GM21529 (cell line): ENCODE measurements at regions not wholly inside any gene's neighbourhood (a gene's known extent, or its start where the extent isn't known, plus 50 kb on each side); places are given as distances from the start of the nearest gene placed in this dataset.

Experiments used
- ATAC-seq: cut with Tn5 transposase; IDR thresholded peaks from one replicate; pipeline ENCODE4 v1.9.1; 2021; ENCODE audit not compliant: unreplicated experiment

DNA sequence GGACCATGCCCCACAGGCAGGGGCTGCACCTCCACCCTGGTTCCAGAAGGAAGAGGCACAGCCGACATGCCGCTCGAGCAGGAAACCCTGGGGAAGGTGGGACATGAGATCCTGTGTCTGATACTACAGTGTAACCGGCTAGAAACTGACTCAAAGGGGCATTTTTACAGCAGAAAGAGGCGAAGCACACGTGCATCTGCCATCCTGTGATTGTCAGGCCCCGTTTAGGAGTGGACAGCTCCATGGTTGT lies 62.7 kb downstream of the SIK1 start:
- no peak for ATAC-seq

DNA sequence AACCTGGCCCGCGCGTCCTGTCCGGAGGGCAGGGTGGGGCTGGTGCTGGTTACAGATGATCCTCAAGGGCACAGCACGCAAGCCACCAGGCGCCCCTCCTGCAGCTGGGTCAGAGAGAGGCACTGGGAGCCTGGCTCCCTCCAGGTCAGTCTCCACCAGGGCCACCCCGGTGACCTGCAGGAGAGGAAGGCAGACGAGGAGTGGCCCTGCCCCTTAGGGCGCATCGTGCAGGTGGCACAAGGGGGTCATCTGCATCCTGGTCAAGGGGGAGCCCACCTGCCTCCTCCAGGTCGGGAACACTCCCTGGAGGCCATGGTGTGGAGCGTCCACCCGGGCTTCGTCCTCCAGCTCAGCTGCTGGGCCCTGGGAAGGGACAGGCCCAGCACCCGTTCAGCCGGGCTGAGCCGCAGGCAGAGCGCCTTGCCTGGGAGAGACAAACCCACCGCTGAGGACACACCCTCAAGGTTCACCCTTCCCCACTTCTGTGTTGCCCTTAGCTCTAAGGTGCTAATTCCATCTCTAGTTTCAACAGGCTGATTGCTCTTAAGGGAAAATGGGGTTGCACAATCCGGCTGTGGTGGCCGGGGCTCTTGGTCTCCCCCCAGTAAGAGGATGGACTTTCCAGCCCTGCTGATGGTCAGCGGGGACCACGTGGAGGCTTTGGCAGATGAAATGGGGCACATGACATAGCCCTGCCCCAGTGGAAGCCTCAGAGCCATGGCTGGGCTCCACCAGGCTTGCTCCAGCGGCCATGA lies 63.2 kb downstream of the SIK1 start:
- no peak for ATAC-seq

DNA sequence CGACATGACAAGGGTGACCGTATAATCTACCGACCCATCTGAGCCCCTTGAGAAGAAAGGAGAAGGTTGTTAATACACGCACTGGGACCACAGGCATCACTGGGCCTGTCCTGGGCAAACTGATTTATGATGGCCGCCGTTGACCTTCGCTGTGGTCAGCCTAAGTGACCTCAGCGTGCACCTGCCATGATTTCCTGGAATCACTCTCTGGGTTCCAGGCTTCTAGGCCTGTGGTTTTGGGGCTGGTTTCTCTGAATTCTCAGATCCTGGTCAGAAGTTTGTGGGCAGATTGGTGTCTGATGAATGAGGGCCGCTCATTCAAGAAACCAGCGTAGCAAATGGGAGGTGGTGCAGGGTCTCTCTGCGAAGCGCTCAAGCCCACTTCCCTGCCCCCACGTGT lies 64.0 kb downstream of the SIK1 start:
- no peak for ATAC-seq

DNA sequence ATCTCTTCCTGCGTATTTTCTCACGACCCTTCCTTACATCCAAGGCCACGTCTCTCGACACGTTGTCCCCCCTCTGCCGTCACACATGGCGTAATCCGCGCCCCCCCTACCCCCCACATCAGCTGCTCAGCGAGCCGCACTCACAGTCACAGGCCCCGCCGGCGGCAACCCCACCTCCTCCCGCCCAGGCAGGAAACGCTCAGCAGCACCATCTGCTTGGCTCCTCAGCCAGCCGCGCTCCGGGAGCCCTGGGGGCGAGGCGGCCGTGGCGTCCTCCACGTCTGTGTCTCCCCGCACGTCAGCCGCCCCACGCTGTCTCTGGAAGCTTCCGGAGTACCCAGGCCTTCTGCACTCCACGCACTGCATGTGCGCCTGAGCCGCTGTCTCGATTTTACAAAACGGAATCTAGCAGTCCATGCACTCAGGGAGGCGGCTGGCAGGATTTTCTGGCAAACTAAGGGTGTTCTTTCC lies 64.6 kb downstream of the SIK1 start:
- ATAC-seq: peak; percentile 48

DNA sequence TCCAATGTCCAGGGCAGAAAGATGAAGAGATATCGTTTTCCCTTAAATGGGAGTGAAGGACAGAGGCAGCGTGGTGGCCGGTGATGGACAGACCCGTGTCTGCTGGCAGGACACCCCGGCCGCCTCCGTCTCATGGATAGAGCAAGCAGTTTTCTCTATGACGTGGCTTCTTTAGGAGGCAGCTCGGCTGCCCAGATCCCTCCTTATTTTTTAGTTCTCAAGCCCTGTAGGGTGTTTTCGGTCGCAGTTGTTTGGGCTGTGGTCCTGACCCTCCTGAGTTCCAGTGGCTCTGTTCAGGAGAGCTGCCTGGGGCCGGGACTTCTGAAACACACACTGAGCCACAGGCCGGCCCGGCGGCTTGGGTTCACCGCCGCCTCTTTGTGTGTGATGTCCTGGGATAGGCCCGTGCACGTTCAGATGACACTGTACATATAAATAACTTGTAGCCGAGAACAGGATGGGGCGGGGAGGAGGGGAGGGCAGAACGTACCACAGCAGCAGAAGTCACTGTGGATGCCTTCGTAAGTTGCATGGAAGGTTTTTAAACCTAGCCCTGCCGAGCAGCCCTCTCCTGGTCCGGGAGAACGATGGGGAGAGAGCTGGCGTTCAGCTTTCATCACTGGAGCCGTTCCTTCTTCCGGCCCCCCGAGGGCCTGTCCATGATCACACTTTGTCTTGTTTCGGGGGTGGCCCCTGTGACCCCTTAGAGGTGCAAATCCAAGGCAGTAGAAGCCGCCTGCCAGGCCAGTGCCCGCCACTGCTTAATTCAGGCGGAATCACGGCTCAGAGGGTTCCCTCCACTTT lies 65.2 kb downstream of the SIK1 start:
- ATAC-seq: peak; percentile 57

DNA sequence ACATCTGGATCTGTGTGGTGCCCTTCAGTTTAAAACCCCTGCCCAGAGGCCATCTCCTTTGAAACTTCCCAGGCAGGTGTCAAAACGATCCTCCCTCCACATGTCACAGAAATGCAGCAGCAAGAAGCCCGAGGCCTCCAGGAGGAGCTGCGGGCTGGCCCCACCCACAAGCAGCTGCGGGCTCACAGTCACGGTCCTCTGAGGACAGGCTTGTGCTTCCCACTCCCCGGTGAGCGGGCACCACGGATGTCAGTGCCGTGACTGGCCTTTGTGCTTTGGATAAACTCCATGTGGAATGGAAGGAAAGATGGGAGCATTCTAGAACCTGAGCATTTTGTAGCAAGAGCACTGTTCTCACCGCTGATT lies 65.8 kb downstream of the SIK1 start:
- ATAC-seq: no peak

DNA sequence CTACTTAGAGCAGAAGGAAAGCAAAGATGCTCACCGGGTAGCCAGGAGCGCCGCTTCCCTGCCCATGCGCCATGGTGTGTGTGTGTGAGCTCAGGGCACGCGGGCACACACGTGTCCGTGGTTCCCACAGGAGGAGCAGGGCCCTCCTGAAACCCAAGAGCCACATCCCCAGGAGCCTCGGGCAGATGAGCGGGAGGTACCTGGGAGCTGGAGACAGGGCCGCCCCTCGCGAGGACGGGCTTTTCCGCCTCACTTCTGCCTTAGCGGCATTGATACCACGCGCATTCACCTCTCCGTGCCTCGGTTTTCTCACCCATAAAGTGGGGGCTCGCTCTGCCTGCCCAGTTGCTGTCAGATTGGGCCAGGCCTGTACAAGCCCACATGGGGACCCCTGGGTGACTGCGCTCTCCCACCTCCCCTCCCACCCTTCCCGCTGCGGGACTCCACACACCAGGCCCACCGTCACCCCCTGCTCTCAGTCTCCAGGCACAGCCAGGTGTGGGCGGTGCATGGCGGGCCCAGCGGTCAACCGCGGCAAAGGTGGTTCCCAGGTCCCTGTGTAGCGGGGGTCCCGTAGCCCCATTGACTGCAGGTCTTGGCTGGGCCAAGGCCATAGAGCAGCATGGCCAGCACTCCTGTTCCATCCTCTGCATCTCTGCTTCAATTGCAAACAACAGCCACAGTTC lies 66.3 kb downstream of the SIK1 start:
- no peak for ATAC-seq

DNA sequence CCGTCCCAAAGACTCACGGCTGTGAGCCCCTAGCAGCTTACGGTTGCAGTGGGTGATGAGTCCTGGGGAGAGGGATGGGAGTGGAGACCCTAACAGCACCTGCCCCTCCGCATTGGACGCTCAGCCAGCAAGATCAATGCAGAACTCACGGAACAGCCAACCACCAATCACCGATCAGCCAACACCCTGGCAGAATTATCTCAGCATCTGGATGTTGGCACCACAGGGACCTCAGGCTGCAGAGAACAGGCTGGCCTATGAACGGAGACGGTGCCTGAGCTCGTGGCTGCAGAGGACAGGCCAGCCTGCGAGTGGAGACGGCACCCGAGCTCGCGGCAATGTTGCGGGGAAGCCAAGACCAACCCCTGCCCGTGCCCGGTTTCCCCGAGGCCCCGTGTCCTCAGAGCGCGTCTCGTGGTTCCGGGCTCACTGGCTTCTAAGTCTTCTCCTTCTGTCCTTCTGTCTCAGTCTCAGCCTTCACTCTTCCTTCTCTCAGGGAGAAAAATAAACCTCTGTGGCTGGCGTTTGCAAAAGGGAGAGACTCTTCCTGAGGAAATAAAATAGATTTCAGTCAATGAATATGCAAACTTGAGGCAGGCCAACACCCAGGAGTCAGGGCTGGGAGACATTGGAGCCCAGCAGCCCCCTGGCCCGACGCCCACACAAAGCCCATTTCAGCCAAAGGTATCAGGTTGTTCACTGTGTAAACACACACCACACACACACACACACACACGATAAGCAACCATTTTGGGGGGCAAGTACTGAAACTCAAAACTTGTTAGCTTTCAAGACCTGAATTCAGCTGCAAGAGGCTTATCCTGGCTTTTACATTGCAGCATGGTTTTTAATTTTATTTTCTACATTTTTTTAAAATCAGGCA lies 67.8 kb downstream of the SIK1 start:
- ATAC-seq: no peak

DNA sequence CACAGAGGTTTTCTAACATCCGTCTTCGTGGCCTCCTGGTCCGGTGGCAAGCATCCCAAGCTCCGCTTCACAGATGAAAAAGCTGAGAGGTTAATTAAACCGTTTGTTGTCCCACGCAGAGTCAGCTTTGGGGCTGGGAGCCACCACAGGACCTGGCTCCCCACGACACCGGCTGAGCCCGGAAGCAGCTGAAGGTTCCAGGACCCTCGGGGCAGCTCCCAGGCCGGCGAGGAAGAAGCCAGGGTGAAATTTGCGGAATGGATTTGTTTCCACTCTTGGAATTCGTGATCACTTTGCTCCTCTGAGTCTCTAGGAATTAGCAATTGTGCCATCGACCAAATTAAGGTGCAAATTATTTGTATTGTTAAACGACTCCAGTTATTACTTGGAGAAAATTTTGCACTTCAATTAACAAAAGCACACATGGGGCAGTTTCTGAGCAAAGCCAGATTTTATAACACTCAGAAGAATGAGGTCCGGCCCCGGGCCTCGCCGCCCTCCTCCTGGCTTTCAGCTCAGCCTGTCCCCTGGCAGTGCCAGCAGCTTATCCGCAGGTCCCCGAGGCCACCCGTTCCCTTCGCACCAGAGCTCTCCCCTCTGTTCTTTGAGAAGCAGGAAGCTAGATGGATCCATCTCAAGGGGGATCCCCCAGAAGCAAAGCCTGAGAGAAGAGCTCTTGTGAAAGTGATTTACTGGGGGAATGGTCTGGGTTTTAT lies 69.1 kb downstream of the SIK1 start:
- no peak for ATAC-seq

DNA sequence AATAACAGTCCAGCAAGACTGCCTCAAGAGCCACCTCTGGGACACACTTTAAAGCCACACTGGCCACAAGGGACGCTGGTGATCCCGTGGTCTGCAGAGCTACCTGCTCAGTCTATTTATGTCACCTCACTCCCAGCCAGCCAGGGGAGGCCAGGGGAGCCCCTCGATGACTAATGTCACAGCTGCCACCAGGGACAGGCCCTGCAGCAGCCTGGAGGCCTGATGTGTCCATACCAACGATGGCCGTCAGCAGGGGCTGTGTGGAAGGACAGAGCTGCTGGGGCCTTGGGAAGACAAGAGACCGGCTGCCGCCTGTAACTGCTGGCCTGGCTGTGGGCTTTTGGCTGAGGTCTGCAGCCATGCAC lies 71.0 kb downstream of the SIK1 start:
- no peak for ATAC-seq

DNA sequence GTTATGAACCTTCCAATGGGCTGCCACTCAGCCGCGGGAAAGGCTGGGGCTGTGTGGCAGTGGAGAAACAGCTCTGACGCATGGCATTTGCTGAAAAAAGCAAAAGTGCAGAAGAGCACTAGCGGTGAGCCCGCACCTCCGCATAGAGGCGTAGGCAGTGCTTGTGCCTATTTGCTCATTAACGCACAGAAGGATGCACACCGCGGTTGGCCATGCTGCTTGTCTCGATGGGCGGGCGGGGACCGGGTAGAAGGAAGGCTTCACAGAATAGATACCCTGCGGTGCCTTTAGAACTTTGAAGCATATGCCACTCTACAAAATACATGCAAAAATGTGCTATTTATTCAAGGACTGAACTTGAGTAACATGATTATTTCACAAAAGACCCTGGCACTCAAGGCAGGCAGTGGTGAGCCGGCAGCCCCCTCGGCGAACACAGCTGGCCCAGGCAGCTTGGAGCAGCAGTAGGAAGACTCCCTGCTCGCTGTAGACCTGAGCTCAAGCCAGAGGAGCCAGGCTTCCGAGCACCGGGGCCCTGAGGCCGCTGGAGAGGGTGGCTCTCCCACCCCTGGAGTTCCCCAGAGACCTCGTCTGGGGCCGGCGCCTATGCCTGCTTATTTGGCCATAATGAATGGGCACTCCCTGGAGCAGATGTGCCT lies 71.5 kb downstream of the SIK1 start:
- no peak for ATAC-seq

DNA sequence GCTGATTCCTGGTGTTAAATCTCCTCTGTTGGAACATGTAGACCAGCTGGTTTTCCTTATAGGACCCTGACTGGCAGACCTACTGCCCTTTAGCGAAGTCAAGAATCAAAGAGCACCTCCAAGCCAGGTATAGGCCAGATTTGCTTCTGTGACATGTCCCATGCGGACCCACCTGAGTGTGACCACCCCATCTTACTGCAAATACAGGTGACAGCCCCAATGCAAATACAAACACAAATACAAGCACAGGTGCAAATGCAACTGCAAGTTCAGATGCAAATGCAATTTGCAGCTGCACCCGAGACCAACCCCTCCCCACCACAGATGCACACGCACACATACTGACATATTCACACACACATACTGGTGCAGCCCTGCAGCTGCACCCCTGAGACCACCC lies 72.3 kb downstream of the SIK1 start:
- ATAC-seq: no peak

DNA sequence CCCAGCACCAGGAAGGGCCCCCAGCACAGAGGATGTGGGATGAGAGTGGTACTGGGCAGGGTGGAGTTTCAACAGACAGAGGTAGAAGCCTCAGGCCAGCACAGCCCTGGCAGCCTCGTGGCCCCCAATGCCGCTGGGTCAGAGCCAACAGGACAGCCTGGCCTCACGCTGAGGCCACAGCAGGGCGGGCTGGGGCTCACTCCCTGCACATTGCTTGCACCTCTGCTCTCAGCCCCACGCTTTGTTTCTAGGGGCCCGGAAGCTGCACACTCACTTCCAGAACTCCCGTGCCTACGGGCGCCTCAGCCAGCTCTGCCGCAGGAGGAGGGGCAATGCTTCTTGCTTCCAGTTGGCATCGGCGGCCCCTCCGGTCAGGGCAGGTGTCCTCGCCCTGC lies 72.9 kb downstream of the SIK1 start:
- ATAC-seq: no peak

DNA sequence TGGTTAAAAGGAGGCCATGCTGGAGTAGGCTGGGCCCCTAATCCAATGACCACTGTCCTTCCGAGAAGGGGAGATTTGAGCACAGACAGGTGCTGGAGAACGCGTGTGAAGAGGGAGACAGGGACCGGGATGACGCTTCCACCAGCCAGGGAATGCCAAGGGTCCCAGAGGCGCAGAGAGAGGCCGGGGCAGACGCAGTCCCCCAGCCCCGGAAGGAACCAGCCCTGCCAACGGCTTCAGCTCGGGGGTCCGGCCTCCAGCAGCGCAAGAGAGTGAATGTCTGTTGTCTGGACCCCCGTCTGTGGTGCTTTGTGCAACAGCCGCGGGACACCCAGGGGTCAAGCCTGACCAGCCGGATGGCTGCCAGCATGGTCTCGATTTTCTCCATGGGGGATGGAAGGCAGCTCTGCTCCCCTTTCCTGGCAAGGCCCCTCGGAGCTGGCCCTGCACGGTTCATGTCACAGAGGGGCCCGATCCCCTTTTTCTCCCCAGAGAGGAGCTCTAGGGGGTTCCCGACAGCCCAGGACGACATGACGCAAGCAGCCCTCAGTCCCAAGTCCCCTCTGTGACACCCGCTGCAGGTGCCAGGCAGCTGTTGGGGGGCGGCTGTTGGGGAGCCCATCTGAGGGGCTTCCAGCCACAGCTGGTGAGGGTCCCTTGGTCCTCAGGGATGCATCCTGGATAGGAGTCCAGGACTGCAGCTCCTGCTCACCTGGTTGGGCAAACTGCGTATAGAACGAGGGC lies 73.5 kb downstream of the SIK1 start:
- no peak for ATAC-seq

DNA sequence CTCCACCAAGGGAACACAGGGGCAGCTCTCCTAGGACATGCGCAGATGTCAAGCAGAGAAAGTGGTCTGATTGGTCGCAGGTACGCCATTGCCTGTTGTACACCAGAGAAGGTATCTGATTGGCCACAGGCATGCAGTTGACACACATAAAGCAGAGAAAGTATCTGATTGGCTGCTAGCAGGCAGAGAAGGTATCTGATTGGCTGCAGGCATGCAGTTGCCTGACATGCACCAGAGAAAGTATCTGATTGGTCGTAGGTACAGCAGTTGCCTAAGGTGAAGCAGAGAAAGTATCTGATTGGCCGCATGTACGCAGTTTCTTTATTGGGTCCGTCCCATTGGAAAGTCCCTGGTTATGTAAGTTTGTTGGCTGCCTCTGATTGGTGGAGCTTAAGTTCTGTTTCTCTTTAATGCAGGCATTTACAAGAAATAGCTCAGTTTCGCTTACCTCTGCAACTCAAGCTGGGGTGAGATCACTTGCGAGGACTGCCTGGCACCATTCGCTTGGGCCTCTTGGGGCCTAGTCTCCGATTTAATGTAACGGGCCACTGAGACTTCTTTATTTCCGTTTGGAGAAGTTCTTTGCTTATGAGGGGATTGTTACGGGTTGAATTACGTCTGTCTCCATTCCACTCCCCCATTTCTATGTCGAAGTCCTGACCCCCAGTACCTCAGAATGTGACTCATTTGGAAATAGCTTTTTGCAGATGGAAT lies 74.2 kb downstream of the SIK1 start:
- ATAC-seq: peak; percentile 79

DNA sequence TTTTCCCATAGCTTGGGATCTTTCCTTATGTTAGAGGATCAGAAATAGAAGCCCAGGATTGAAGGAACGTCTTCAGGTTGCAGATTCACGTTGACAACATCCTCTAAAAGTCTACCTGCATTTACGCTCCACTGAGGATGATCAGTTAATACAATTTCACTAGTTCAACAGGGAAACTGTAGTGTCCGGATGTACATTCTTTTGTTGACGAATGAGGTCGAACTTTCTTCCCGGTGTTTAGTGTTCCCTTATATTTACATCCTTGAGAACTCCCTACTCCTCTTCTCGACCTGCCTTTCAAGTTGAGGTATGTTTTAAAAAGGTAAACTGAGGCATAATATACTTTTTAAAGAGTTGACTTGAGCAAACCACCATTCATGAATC lies 74.8 kb downstream of the SIK1 start:
- ATAC-seq: no peak

DNA sequence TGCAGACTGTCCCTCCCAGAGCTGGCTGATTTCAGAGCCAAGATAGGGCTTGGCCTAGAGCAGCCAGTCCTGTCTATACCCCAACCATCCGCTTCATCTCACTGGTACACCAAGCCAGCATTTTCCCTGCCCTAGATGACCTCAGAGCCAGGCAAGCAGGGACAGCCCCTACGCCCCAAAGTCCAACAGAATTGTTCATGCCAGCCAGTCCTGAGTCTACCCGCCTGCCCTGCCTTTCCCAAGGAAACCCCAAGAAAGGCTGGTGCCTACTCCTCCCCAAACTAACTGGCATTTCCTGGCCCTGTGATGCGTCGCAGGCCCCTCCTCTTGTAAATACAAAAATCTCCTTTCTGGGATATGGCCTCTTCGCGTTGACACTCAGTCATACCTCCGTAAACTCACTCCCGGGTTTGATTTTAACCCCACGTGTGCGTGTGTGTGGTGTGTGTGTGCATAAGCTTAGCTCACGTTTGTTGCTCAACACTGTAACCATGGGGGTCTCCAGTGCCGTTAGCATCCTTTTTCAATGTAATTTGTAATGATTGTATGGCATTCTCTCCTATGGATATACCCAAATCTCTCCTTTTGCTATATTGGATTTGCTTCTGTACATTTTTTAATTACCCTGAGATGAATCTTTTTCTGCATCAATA lies 75.3 kb downstream of the SIK1 start:
- ATAC-seq: no peak

DNA sequence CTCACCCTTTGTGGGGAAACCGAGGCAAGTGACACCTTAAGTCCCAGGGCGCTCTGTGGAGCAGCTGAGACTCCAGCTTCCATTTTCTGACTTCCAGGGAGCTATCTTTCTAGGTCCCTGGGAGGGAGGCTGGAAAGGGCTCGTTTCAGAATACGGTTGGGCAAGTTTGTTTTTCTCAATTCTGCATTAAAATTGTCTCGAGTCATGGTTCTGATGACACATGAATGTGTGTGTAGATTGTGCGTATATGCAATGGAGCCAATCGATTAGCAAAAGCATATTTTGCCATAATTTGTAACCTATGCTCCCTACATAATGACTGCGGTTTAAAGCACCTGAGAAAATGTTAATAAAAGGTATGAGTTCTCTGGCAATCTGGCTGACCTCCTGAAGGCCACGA lies 77.3 kb downstream of the SIK1 start:
- ATAC-seq: no peak
